ENCODE measurements at regions not wholly inside any gene's neighbourhood (a gene's known extent, or its start where the extent isn't known, plus 50 kb on each side); places are given as distances from the start of the nearest gene placed in this dataset.

- DNase-seq, result no peak
- in situ Hi-C loops (cut with HindIII; ENCODE audit: low pct_ligation_motif_present, low pct_unique_long_range_greater_than_20kb, low sequenced_read_pairs), result no loop called here
These were observed 237.0 kb upstream of the GRAMD2B start for GRCh38 chr5:126186210-126186609.

- DNase-seq, result no peak
- in situ Hi-C loops (cut with HindIII; ENCODE audit: low pct_ligation_motif_present, low pct_unique_long_range_greater_than_20kb, low sequenced_read_pairs), result no loop called here
These were observed 234.4 kb upstream of the GRAMD2B start for GRCh38 chr5:126188804-126189203.

GRCh38 chr5:126189231-126189630, 234.0 kb upstream of the GRAMD2B start:
- in situ Hi-C loops (cut with HindIII; ENCODE audit: low pct_ligation_motif_present, low pct_unique_long_range_greater_than_20kb, low sequenced_read_pairs), result no loop called here
- DNase-seq, result no peak

- no peak for DNase-seq
- in situ Hi-C loops (cut with HindIII; ENCODE audit: low pct_ligation_motif_present, low pct_unique_long_range_greater_than_20kb, low sequenced_read_pairs), result no loop called here
These were observed 233.3 kb upstream of the GRAMD2B start for GRCh38 chr5:126189862-126190261.

GRCh38 chr5:126192226-126192625, 231.0 kb upstream of the GRAMD2B start:
- in situ Hi-C loops (cut with HindIII; ENCODE audit: low pct_ligation_motif_present, low pct_unique_long_range_greater_than_20kb, low sequenced_read_pairs), result no loop called here
- DNase-seq, result no peak

- DNase-seq, result no peak
- in situ Hi-C loops (cut with HindIII; ENCODE audit: low pct_ligation_motif_present, low pct_unique_long_range_greater_than_20kb, low sequenced_read_pairs), result no loop called here
These were observed 227.7 kb upstream of the GRAMD2B start for GRCh38 chr5:126195410-126196100.

GRCh38 chr5:126198531-126198930, 224.7 kb upstream of the GRAMD2B start:
- in situ Hi-C loops (cut with HindIII; ENCODE audit: low pct_ligation_motif_present, low pct_unique_long_range_greater_than_20kb, low sequenced_read_pairs), result no loop called here
- no peak for DNase-seq

- in situ Hi-C loops (cut with HindIII; ENCODE audit: low pct_ligation_motif_present, low pct_unique_long_range_greater_than_20kb, low sequenced_read_pairs), result no loop called here
- no peak for DNase-seq
These were observed 223.7 kb upstream of the GRAMD2B start for GRCh38 chr5:126199467-126199866.

GRCh38 chr5:126208691-126209090, 214.5 kb upstream of the GRAMD2B start:
- no peak for DNase-seq

GRCh38 chr5:126210955-126211354, 212.3 kb upstream of the GRAMD2B start:
- no peak for DNase-seq
- in situ Hi-C loops (cut with HindIII; ENCODE audit: low pct_ligation_motif_present, low pct_unique_long_range_greater_than_20kb, low sequenced_read_pairs), result no loop called here

More at GRCh38 chr5:126208691-126209090, 214.5 kb upstream of the GRAMD2B start:
- in situ Hi-C loops (cut with HindIII; ENCODE audit: low pct_ligation_motif_present, low pct_unique_long_range_greater_than_20kb, low sequenced_read_pairs), result no loop called here

GRCh38 chr5:126219616-126220015, 203.6 kb upstream of the GRAMD2B start:
- no peak for DNase-seq
- in situ Hi-C loops (cut with HindIII; ENCODE audit: low pct_ligation_motif_present, low pct_unique_long_range_greater_than_20kb, low sequenced_read_pairs), result no loop called here

GRCh38 chr5:126220725-126221124, 202.5 kb upstream of the GRAMD2B start:
- in situ Hi-C loops (cut with HindIII; ENCODE audit: low pct_ligation_motif_present, low pct_unique_long_range_greater_than_20kb, low sequenced_read_pairs), result no loop called here
- DNase-seq, result no peak

GRCh38 chr5:126228934-126229333, 194.3 kb upstream of the GRAMD2B start:
- in situ Hi-C loops (cut with HindIII; ENCODE audit: low pct_ligation_motif_present, low pct_unique_long_range_greater_than_20kb, low sequenced_read_pairs), result no loop called here
- DNase-seq, result no peak

- no peak for DNase-seq
- in situ Hi-C loops (cut with HindIII; ENCODE audit: low pct_ligation_motif_present, low pct_unique_long_range_greater_than_20kb, low sequenced_read_pairs), result no loop called here
These were observed 190.0 kb upstream of the GRAMD2B start for GRCh38 chr5:126233256-126233655.

GRCh38 chr5:126234563-126235195, 188.5 kb upstream of the GRAMD2B start:
- in situ Hi-C loops (cut with HindIII; ENCODE audit: low pct_ligation_motif_present, low pct_unique_long_range_greater_than_20kb, low sequenced_read_pairs), result no loop called here
- peak; percentile 48 for DNase-seq

GRCh38 chr5:126235628-126236027, 187.6 kb upstream of the GRAMD2B start:
- in situ Hi-C loops (cut with HindIII; ENCODE audit: low pct_ligation_motif_present, low pct_unique_long_range_greater_than_20kb, low sequenced_read_pairs), result no loop called here

GRCh38 chr5:126236994-126237393, 186.2 kb upstream of the GRAMD2B start:
- in situ Hi-C loops (cut with HindIII; ENCODE audit: low pct_ligation_motif_present, low pct_unique_long_range_greater_than_20kb, low sequenced_read_pairs), result no loop called here
- DNase-seq, result no peak

More at GRCh38 chr5:126235628-126236027, 187.6 kb upstream of the GRAMD2B start:
- no peak for DNase-seq

- in situ Hi-C loops (cut with HindIII; ENCODE audit: low pct_ligation_motif_present, low pct_unique_long_range_greater_than_20kb, low sequenced_read_pairs), result no loop called here
- peak; percentile 78 for DNase-seq
These were observed 174.6 kb upstream of the GRAMD2B start for GRCh38 chr5:126248611-126249010.

GRCh38 chr5:126251024-126251423, 172.2 kb upstream of the GRAMD2B start:
- no peak for DNase-seq
- in situ Hi-C loops (cut with HindIII; ENCODE audit: low pct_ligation_motif_present, low pct_unique_long_range_greater_than_20kb, low sequenced_read_pairs), result no loop called here

- peak; percentile 49 for DNase-seq
- in situ Hi-C loops (cut with HindIII; ENCODE audit: low pct_ligation_motif_present, low pct_unique_long_range_greater_than_20kb, low sequenced_read_pairs), result no loop called here
These were observed 169.8 kb upstream of the GRAMD2B start for GRCh38 chr5:126253406-126253805.
